ENCODE measurements at regions not wholly inside any gene's neighbourhood (a gene's known extent, or its start where the extent isn't known, plus 50 kb on each side); places are given as distances from the start of the nearest gene placed in this dataset.

- H2AFZ ChIP-seq (ENCODE audit: low read depth, low read length, severe bottlenecking): no peak overlapping the region
- H3K9me2 ChIP-seq (replicated peaks; ENCODE audit: insufficient read depth, low read length): no peaks in the 10 kb centered on the region
- H3K27me3 ChIP-seq (ENCODE audit: low read length): no peaks in the 10 kb centered on the region
- H3K36me3 ChIP-seq (ENCODE audit: low read length): no peaks in the 10 kb centered on the region
- no peak overlapping the region for H3K4me2 ChIP-seq (ENCODE audit: low read depth, low read length, poor library complexity, severe bottlenecking)
- TF ChIP-seq EZH2phosphoT487 (conservative IDR thresholded peaks at IDR 0.05; ENCODE audit: low read length) (no peak), CTCF (IDR thresholded peaks at IDR 0.05; ENCODE audit: insufficient read depth, low read length, poor library complexity, severe bottlenecking) (no peak)
- H3K4me3 ChIP-seq (ENCODE audit: insufficient read depth, low read length, poor library complexity, severe bottlenecking): no peak overlapping the region
- no peaks in the 10 kb centered on the region for H4K20me1 ChIP-seq (ENCODE audit: low read depth, low read length)
- H3K9me3 ChIP-seq (ENCODE audit: insufficient read depth, low read length): no peaks in the 10 kb centered on the region
- no peak overlapping the region for H3K27ac ChIP-seq (ENCODE audit: low read depth, low read length)
- no peaks in the 10 kb centered on the region for H3F3A ChIP-seq (ENCODE audit: insufficient read depth)
- H3K9ac ChIP-seq (ENCODE audit: low read length): no peak overlapping the region
- no peaks in the 10 kb centered on the region for H3K79me2 ChIP-seq (ENCODE audit: insufficient read depth, low read length)
Observed at GRCh38 chr7:54827734-54828133, 68.7 kb upstream of the SEC61G start.

GRCh38 chr7:54831046-54831643 is 72.1 kb upstream of the SEC61G start:
- Histone ChIP-seq H3K9ac (ENCODE audit: low read length) (no peak overlapping the region), H3K4me2 (ENCODE audit: low read depth, low read length, poor library complexity, severe bottlenecking) (no peak overlapping the region), H3K4me3 (ENCODE audit: insufficient read depth, low read length, poor library complexity, severe bottlenecking) (no peak overlapping the region), H3K79me2 (ENCODE audit: insufficient read depth, low read length) (no peaks in the 10 kb centered on the region), H3K9me3 (ENCODE audit: insufficient read depth, low read length) (no peaks in the 10 kb centered on the region), H3K27ac (ENCODE audit: low read depth, low read length) (no peak overlapping the region), H3K36me3 (ENCODE audit: low read length) (no peaks in the 10 kb centered on the region), H2AFZ (ENCODE audit: low read depth, low read length, severe bottlenecking) (no peak overlapping the region), H4K20me1 (ENCODE audit: low read depth, low read length) (no peaks in the 10 kb centered on the region), H3K9me2 (replicated peaks; ENCODE audit: insufficient read depth, low read length) (no peaks in the 10 kb centered on the region), H3F3A (ENCODE audit: insufficient read depth) (no peaks in the 10 kb centered on the region), H3K27me3 (ENCODE audit: low read length) (no peaks in the 10 kb centered on the region)
- TF ChIP-seq CTCF (IDR thresholded peaks at IDR 0.05; ENCODE audit: insufficient read depth, low read length, poor library complexity, severe bottlenecking) (no peak), EZH2phosphoT487 (conservative IDR thresholded peaks at IDR 0.05; ENCODE audit: low read length) (no peak)

GRCh38 chr7:54831644-54832095 is 72.7 kb upstream of the SEC61G start:
- no peaks in the 10 kb centered on the region for H3K27me3 ChIP-seq (ENCODE audit: low read length)
- no peaks in the 10 kb centered on the region for H4K20me1 ChIP-seq (ENCODE audit: low read depth, low read length)
- H3K27ac ChIP-seq (ENCODE audit: low read depth, low read length): no peak overlapping the region
- no peaks in the 10 kb centered on the region for H3K79me2 ChIP-seq (ENCODE audit: insufficient read depth, low read length)
- no peak overlapping the region for H3K4me2 ChIP-seq (ENCODE audit: low read depth, low read length, poor library complexity, severe bottlenecking)
- H3K9me3 ChIP-seq (ENCODE audit: insufficient read depth, low read length): no peaks in the 10 kb centered on the region
- no peak overlapping the region for H3K4me3 ChIP-seq (ENCODE audit: insufficient read depth, low read length, poor library complexity, severe bottlenecking)
- no peak for TF ChIP-seq EZH2phosphoT487 (conservative IDR thresholded peaks at IDR 0.05; ENCODE audit: low read length)
- no peak for TF ChIP-seq CTCF (IDR thresholded peaks at IDR 0.05; ENCODE audit: insufficient read depth, low read length, poor library complexity, severe bottlenecking)
- H3K9me2 ChIP-seq (replicated peaks; ENCODE audit: insufficient read depth, low read length): no peaks in the 10 kb centered on the region
- H3K36me3 ChIP-seq (ENCODE audit: low read length): no peaks in the 10 kb centered on the region
- H3K9ac ChIP-seq (ENCODE audit: low read length): no peak overlapping the region
- H3F3A ChIP-seq (ENCODE audit: insufficient read depth): no peaks in the 10 kb centered on the region
- no peak overlapping the region for H2AFZ ChIP-seq (ENCODE audit: low read depth, low read length, severe bottlenecking)

Measured in SU-DHL-6 (cell line).